Tibial nerve (tissue), 4 donors: ENCODE measurements at regions not wholly inside any gene's neighbourhood (a gene's known extent, or its start where the extent isn't known, plus 50 kb on each side); places are given as distances from the start of the nearest gene placed in this dataset.
"Not testable (repeated sequence)": the region's sequence is repeated elsewhere in the genome, so short reads cannot be mapped to it uniquely, and the experiment has no call there.

Source experiments
- DNase-seq, 2 donors: peaks; one replicate each; pipeline ENCODE4 v3.0.0-alpha.2; 2019; ENCODE audit warnings: low spot score in 2 of 2
- H3K27ac ChIP-seq, 4 donors: fragments of 200-600 bp; sonication (generic) in 3 of 4; one replicate each; pipeline ENCODE4 v1.5.1; 2017 to 2019; ENCODE audit warnings: mild to moderate bottlenecking in 1 of 4
- H3K27me3 ChIP-seq, 2 donors: fragments of 200-600 bp; sonication (generic) in 1 of 2; one replicate each; pipeline versions ENCODE4 v1.5.1 to v1.6.0; 2017 to 2019
- H3K36me3 ChIP-seq, 3 donors: fragments of 200-600 bp; sonication (generic); one replicate each; pipeline ENCODE4 v1.5.1; 2018 to 2019
- H3K4me1 ChIP-seq, 4 donors: fragments of 200-600 bp; sonication (generic) in 3 of 4; one replicate each; pipeline ENCODE4 v1.5.1; 2017 to 2019
- H3K4me3 ChIP-seq, 4 donors: fragments of 200-600 bp; sonication (generic) in 3 of 4; one replicate each; pipeline ENCODE4 v1.5.1; 2017 to 2019; ENCODE audit warnings: mild to moderate bottlenecking in 1 of 4, moderate library complexity in 1 of 4
- H3K9me3 ChIP-seq, 4 donors: fragments of 200-600 bp; sonication (generic) in 3 of 4; one replicate each; pipeline ENCODE4 v1.5.1; 2017 to 2019
- CTCF ChIP-seq, 5 experiments: fragments of 200-600 bp in 3 of 5; fragments of 450-650 bp in 2 of 5; sonication (generic) in 3 of 5; IDR thresholded peaks; one replicate each; pipeline ENCODE4 v1.5.1; 2016 to 2019; ENCODE audit warnings: antibody characterized with exemption in 5 of 5, mild to moderate bottlenecking in 3 of 5, moderate library complexity in 2 of 5
- EP300 ChIP-seq, 2 donors: sonication (generic); formaldehyde crosslinking; IDR thresholded peaks; one replicate each; pipeline ENCODE4 v1.6.1; 2017; ENCODE audit warnings: antibody characterized with exemption in 2 of 2, mild to moderate bottlenecking in 1 of 2
- POLR2A ChIP-seq, 2 donors: fragments of 450-650 bp; IDR thresholded peaks; one replicate each; pipeline ENCODE4 v1.6.1; 2017; ENCODE audit warnings: antibody characterized with exemption in 2 of 2, mild to moderate bottlenecking in 2 of 2, moderate library complexity in 2 of 2
- WGBS, 2 donors: methylation state at CpG; one replicate each; pipeline ENCODE4 v1.1.5; 2018; 5-methylcytosine and 5-hydroxymethylcytosine counted together

GRCh38 chr21:7951854-7952519 is 2569.4 kb upstream of the TPTE start:
- Histone ChIP-seq H3K4me1 (no peaks in the 10 kb centered on the region), H3K27ac (no peak overlapping the region), H3K27me3 (no peaks in the 10 kb centered on the region), H3K9me3 (peaks cover 0 to 99% (median 37%) of the 10 kb centered on the region in 4 donors), H3K36me3 (no peaks in the 10 kb centered on the region), H3K4me3 (no peak overlapping the region)
- WGBS, 2 donors = 58 to 61% methylated on average over 14 of the region's 14 CpGs
- no peak for DNase-seq
- TF ChIP-seq EP300 (IDR thresholded peaks at IDR 0.05) = no peak
- TF ChIP-seq CTCF (IDR thresholded peaks at IDR 0.05) = no peak
- no peak for TF ChIP-seq POLR2A (IDR thresholded peaks at IDR 0.05)

GRCh38 chr21:7952648-7953047 is 2568.7 kb upstream of the TPTE start:
- no peak for TF ChIP-seq EP300 (IDR thresholded peaks at IDR 0.05)
- TF ChIP-seq CTCF (IDR thresholded peaks at IDR 0.05) = no peak
- no peak for TF ChIP-seq POLR2A (IDR thresholded peaks at IDR 0.05)
- 67 to 69% methylated on average over 12 of the region's 12 CpGs for WGBS, 2 donors
- peaks cover 0 to 99% (median 36%) of the 10 kb centered on the region in 4 donors for H3K9me3 ChIP-seq

GRCh38 chr21:7953058-7953457 is 2568.3 kb upstream of the TPTE start:
- Histone ChIP-seq H3K36me3 (no peaks in the 10 kb centered on the region), H3K4me3 (no peak overlapping the region), H3K27ac (no peak overlapping the region), H3K4me1 (no peaks in the 10 kb centered on the region), H3K27me3 (no peaks in the 10 kb centered on the region), H3K9me3 (peaks cover 0 to 99% (median 36%) of the 10 kb centered on the region in 4 donors)
- no peak for TF ChIP-seq EP300 (IDR thresholded peaks at IDR 0.05)
- TF ChIP-seq CTCF (IDR thresholded peaks at IDR 0.05) = no peak
- TF ChIP-seq POLR2A (IDR thresholded peaks at IDR 0.05) = no peak
- 48 to 55% methylated on average over 2 of the region's 2 CpGs for WGBS, 2 donors
- DNase-seq = no peak

More at GRCh38 chr21:7952648-7953047, 2568.7 kb upstream of the TPTE start:
- DNase-seq = no peak
- Histone ChIP-seq H3K36me3 (no peaks in the 10 kb centered on the region), H3K4me1 (no peaks in the 10 kb centered on the region), H3K27me3 (no peaks in the 10 kb centered on the region), H3K27ac (no peak overlapping the region), H3K4me3 (no peak overlapping the region)

- not testable (repeated sequence) for H3K27me3 ChIP-seq, H3K27ac ChIP-seq, H3K4me3 ChIP-seq, H3K4me1 ChIP-seq, DNase-seq, H3K36me3 ChIP-seq
- H3K9me3 ChIP-seq = peaks cover 0 to 96% (median 28%) of the 10 kb centered on the region in 4 donors
- WGBS, 2 donors = 78 to 80% methylated on average over 20 of the region's 20 CpGs
These were observed 2565.9 kb upstream of the TPTE start for GRCh38 chr21:7955358-7956073.

GRCh38 chr21:7956074-7956452 is 2565.3 kb upstream of the TPTE start:
- WGBS, 2 donors = 49 to 51% methylated on average over 2 of the region's 2 CpGs
- H3K27me3 ChIP-seq, H3K4me3 ChIP-seq, H3K4me1 ChIP-seq, DNase-seq, H3K27ac ChIP-seq, H3K36me3 ChIP-seq: not testable (repeated sequence)
- peaks cover 0 to 96% (median 26%) of the 10 kb centered on the region in 4 donors for H3K9me3 ChIP-seq

- WGBS, 2 donors = 62 to 67% methylated on average over 5 of the region's 5 CpGs
- H3K4me3 ChIP-seq, H3K4me1 ChIP-seq, H3K36me3 ChIP-seq, H3K27me3 ChIP-seq, DNase-seq, H3K27ac ChIP-seq: not testable (repeated sequence)
- peaks cover 0 to 96% (median 26%) of the 10 kb centered on the region in 4 donors for H3K9me3 ChIP-seq
These were observed 2564.2 kb upstream of the TPTE start for GRCh38 chr21:7956998-7957712.
